GM19351 (cell line): ENCODE measurements at regions not wholly inside any gene's neighbourhood (a gene's known extent, or its start where the extent isn't known, plus 50 kb on each side); places are given as distances from the start of the nearest gene placed in this dataset.

ENCODE experiments used
- ATAC-seq: cut with Tn5 transposase; IDR thresholded peaks from one replicate; pipeline ENCODE4 v1.9.1; 2021; ENCODE audit warnings: mild to moderate bottlenecking, moderate library complexity; ENCODE audit not compliant: unreplicated experiment

- ATAC-seq = no peak
Measured at GRCh38 chr16:85288341-85288868, 176.1 kb upstream of the CIBAR2 start.

GRCh38 chr16:85288869-85289660, 176.8 kb upstream of the CIBAR2 start:
- no peak for ATAC-seq

DNA sequence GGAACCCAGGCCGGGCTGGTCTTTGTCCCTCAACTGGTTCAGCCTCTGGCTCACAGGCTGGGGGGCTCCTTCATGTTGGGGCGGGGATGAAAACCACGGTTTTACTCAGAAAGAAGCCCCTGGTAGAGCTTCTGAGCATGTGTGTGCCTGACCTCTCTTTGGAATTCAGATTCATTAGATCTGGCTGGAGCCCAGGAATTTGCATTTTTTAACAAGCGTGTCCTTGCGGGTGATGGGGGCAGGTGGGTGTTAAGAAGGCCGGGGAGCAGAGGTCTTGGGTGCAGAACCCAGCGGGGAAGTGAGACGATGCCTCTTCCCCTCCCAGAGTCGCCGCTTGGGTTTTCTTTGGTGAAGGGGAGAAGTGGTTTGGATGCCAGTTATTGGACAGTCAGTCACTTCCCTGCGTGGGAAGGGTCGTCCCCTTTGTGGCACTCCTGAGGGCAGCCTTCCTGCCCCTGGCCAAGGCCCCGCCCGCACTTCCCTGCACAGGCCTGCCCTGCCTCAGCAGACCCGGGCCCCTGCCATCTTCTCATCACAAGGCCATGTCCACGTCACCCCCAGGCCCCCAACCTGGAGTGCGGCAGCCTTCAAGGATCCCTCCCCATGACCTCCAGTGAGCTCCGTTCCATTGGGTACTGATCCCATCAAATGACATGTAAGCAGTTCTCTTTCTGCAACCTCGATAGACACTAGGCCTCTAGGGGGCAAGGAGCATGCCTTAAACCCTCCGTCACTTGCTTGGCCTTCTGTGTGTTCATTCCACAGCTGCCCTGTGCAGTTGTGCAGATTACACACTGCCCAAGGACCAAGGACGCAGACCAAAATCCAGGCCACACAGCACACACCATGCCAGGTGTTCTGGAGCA, 177.7 kb upstream of the CIBAR2 start:
- ATAC-seq = no peak

GRCh38 chr16:85290626-85291301, 178.5 kb upstream of the CIBAR2 start:
- no peak for ATAC-seq

- ATAC-seq = no peak
Measured at GRCh38 chr16:85291302-85292148, 179.3 kb upstream of the CIBAR2 start.

- no peak for ATAC-seq
Measured at GRCh38 chr16:85293458-85293857, 181.2 kb upstream of the CIBAR2 start.

- no peak for ATAC-seq
Measured at GRCh38 chr16:85293904-85294642, 181.8 kb upstream of the CIBAR2 start.

- ATAC-seq = no peak
Measured at GRCh38 chr16:85294810-85295508, 182.7 kb upstream of the CIBAR2 start.

DNA sequence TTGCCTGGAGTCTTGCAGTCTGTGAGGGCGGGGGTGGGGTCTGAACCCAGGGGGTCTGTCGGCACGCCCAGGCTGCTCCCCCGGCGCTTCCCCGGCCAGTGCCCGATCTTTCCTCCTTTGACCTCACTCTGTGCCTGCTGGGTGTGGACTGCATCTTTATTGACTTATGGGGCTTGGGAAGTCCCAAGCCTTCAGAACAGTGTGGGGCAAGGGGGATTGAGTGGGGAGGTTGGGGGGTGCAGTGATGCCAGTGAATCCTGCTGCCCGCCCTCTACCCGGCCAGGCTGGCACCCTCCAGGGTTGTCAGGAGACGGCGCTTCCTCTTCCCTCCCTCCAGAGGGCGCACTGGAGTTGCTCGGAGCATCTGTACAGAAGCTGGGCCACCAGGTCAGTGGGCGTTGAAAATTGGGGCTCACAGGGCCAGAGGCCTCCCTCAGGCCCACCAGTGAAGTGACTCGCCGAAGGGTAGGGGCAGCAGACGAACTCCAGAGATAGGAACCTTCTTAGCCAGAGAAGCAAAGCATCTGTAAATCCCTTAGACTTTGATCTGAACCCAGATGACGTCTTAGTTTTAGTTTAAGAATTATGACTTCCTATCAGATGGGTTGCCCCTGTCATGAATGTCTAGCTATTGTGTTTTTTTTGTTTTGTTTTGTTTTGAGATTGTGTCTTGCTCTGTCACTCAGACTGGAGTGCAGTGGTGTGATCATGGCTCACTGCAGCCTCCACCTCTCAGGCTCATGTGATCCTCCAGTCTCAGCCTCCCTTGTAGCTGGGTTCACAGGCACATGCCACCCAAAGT, 184.8 kb upstream of the CIBAR2 start:
- ATAC-seq = no peak

- no peak for ATAC-seq
Measured at GRCh38 chr16:85297881-85298280, 185.6 kb upstream of the CIBAR2 start.

- ATAC-seq = no peak
Measured at GRCh38 chr16:85300406-85300968, 188.2 kb upstream of the CIBAR2 start.

DNA sequence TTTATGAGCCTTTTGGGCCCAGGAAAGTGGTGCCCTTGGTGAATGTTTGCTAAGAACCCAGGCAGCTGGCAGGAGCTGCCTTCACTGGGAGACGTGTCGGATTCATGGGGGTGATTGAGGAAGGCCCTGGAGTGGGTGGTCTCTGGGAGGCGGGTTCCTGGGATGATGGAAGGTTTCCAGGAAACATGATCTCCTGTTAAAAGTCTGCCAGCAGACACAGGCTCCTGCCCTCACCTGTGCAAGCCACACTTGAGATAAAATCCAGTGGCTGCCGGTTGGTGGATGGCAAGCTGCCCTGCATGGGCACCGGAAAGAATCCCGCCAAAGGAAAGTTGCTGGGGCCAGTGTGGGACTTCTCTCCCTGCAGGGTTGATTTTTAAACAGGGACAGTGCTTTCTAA, 189.0 kb upstream of the CIBAR2 start:
- ATAC-seq = no peak

- no peak for ATAC-seq
Measured at GRCh38 chr16:85302018-85302847, 190.0 kb upstream of the CIBAR2 start.

DNA sequence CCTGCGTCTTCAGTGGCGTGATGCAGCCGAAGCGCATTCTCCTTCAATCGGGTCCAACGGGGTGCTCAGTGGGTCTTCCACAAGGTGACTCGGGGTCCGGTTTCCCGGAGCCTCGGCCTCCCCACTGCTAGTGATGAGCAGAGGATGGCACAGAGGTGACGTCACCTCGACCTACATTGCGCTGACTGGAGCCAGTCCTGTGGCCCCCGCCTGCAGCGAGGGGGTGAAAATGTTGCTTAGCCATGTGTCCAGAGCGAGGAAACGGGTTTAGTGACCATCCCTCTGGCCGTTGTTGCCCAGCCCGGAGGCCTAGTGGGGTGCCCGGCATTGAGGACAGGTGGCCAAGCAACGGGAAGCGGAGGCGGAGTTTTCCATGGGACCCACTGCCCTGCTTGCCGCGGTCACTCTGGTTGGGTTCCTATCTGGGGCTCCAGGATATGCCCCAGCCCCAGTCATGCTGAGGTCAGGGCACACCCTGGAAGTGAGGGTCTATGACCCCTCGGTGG, 190.6 kb upstream of the CIBAR2 start:
- ATAC-seq = no peak

DNA sequence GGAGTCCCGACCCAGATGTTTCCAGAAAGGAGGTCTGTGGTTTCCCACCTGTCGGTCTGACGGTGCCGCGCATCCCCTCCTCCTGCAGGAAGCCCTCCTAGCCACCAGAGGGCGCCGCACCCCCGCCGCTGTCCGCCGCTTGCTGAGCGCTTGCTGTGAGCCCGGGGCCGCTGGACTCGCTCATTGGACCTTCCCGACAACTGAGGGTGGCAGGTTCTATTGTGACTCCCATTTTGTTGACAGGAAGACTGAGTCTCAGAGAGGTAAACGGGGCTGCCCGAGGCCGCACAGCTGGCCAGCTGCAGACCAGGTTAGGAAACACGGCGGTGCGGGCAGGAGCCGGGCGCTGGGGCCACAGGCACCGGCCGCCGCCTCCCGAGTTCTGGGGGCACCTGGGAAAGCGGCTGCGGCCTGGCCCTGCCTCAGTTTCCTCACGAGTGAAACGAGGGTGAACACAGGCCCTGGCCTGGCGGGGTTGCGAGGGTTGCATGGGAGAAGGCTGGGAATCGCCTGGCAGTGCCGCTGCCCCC, 191.1 kb upstream of the CIBAR2 start:
- ATAC-seq = no peak

DNA sequence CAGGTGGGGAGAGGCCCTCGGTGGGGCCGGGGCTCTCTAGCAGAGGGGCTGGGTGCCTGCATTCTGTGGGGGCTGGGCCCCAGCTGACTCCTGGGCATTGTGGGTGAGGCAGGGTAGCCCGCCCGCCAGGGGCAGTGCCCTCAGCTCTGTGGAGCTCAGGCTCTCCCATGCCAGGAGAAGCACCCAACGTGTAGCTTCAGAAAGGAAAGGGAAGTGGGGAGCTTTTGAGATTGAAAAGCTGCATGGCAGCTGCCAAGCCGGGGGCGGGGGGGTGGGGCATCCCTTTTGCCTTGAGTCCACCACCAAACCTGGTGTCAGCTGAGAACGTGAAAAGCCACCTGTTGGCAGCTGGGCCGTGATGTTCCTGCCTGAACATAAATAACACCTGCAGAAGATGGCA, 192.1 kb upstream of the CIBAR2 start:
- ATAC-seq = no peak
